ENCODE measurements at regions not wholly inside any gene's neighbourhood (a gene's known extent, or its start where the extent isn't known, plus 50 kb on each side); places are given as distances from the start of the nearest gene placed in this dataset.

- Histone ChIP-seq H3K36me3 (no peaks in the 10 kb centered on the region), H3K27ac (no peak overlapping the region), H3K4me3 (no peak overlapping the region), H3K27me3 (no peaks in the 10 kb centered on the region), H3K9me3 (peaks cover 0 to 10% (median 0%) of the 10 kb centered on the region in 3 donors), H3K4me1 (no peaks in the 10 kb centered on the region)
- TF ChIP-seq EP300 (IDR thresholded peaks at IDR 0.05) (no peak), CTCF (IDR thresholded peaks at IDR 0.05) (no peak), POLR2A (IDR thresholded peaks at IDR 0.05) (no peak), POLR2AphosphoS5 (IDR thresholded peaks at IDR 0.05) (no peak)
- WGBS, 2 donors (ENCODE audit: low coverage in 1 of 2), result 47 to 92% methylated on average over 4 of the region's 4 CpGs
- no peak for ATAC-seq
Measured at GRCh38 chr7:68938151-68938550, 660.1 kb upstream of the AUTS2 start.

GRCh38 chr7:68943786-68944185, 654.5 kb upstream of the AUTS2 start:
- H3K27me3 ChIP-seq, result no peaks in the 10 kb centered on the region
- H3K36me3 ChIP-seq, result no peaks in the 10 kb centered on the region
- H3K27ac ChIP-seq, result no peak overlapping the region
- no peaks in the 10 kb centered on the region for H3K4me1 ChIP-seq
- H3K9me3 ChIP-seq, result peaks cover 0 to 8% (median 0%) of the 10 kb centered on the region in 3 donors
- TF ChIP-seq POLR2AphosphoS5 (IDR thresholded peaks at IDR 0.05) (no peak), POLR2A (IDR thresholded peaks at IDR 0.05) (no peak), EP300 (IDR thresholded peaks at IDR 0.05) (no peak), CTCF (IDR thresholded peaks at IDR 0.05) (no peak)
- no peak overlapping the region for H3K4me3 ChIP-seq
- ATAC-seq, result no peak

GRCh38 chr7:68955656-68956055, 642.6 kb upstream of the AUTS2 start:
- Histone ChIP-seq H3K4me3 (no peak overlapping the region), H3K4me1 (no peaks in the 10 kb centered on the region), H3K27me3 (no peaks in the 10 kb centered on the region), H3K9me3 (no peaks in the 10 kb centered on the region), H3K36me3 (no peaks in the 10 kb centered on the region), H3K27ac (no peak overlapping the region)
- TF ChIP-seq EP300 (IDR thresholded peaks at IDR 0.05) (no peak), CTCF (IDR thresholded peaks at IDR 0.05) (no peak), POLR2A (IDR thresholded peaks at IDR 0.05) (no peak), POLR2AphosphoS5 (IDR thresholded peaks at IDR 0.05) (no peak)
- no peak for ATAC-seq
- 72 to 91% methylated on average over 3 to 4 of the region's 4 CpGs for WGBS, 2 donors (ENCODE audit: low coverage in 1 of 2)

GRCh38 chr7:68958571-68958970, 639.7 kb upstream of the AUTS2 start:
- Histone ChIP-seq H3K4me1 (no peaks in the 10 kb centered on the region), H3K36me3 (no peaks in the 10 kb centered on the region), H3K4me3 (no peak overlapping the region), H3K27ac (no peak overlapping the region), H3K27me3 (no peaks in the 10 kb centered on the region), H3K9me3 (peaks cover 0 to 9% (median 0%) of the 10 kb centered on the region in 3 donors)
- no peak for TF ChIP-seq CTCF (IDR thresholded peaks at IDR 0.05)
- no peak for TF ChIP-seq POLR2A (IDR thresholded peaks at IDR 0.05)
- TF ChIP-seq POLR2AphosphoS5 (IDR thresholded peaks at IDR 0.05), result no peak
- 27 to 32% methylated on average over 2 of the region's 2 CpGs for WGBS, 2 donors (ENCODE audit: low coverage in 1 of 2)
- ATAC-seq, result no peak

- Histone ChIP-seq H3K4me1 (no peaks in the 10 kb centered on the region), H3K4me3 (no peak overlapping the region), H3K36me3 (no peaks in the 10 kb centered on the region), H3K27me3 (no peaks in the 10 kb centered on the region), H3K9me3 (peaks cover 0 to 9% (median 0%) of the 10 kb centered on the region in 3 donors), H3K27ac (no peak overlapping the region)
- ATAC-seq, result peak; percentile 70
- no peak for TF ChIP-seq POLR2A (IDR thresholded peaks at IDR 0.05)
- TF ChIP-seq POLR2AphosphoS5 (IDR thresholded peaks at IDR 0.05), result no peak
- no peak for TF ChIP-seq CTCF (IDR thresholded peaks at IDR 0.05)
- no peak for TF ChIP-seq EP300 (IDR thresholded peaks at IDR 0.05)
- 50 to 56% methylated on average over 2 to 3 of the region's 4 CpGs for WGBS, 2 donors (ENCODE audit: low coverage in 1 of 2)
Measured at GRCh38 chr7:68963552-68963951, 634.7 kb upstream of the AUTS2 start.

Measured in gastroesophageal sphincter (tissue), 4 donors.